SK-N-SH (cell line): ENCODE measurements at regions not wholly inside any gene's neighbourhood (a gene's known extent, or its start where the extent isn't known, plus 50 kb on each side); places are given as distances from the start of the nearest gene placed in this dataset.

Experiments used
- RAD21 ChIP-seq: IDR thresholded peaks from 2 replicates; pipeline ENCODE4 v1.6.1; 2012; ENCODE audit warnings: mild to moderate bottlenecking, low read length
- ZBTB33 ChIP-seq: IDR thresholded peaks from 2 replicates; pipeline ENCODE4 v1.4.0; 2012; ENCODE audit warnings: low read depth, borderline replicate concordance
- TF ChIP-seq, protein P1 (sequence below): IDR thresholded peaks from 2 replicates; pipeline ENCODE4 v1.6.1; 2012; ENCODE audit warnings: mild to moderate bottlenecking, low read depth, low read length, moderate library complexity
- TF ChIP-seq, protein P2 (sequence below): IDR thresholded peaks from 2 replicates; pipeline ENCODE4 v1.4.0; 2012; ENCODE audit warnings: low read depth

DNA sequence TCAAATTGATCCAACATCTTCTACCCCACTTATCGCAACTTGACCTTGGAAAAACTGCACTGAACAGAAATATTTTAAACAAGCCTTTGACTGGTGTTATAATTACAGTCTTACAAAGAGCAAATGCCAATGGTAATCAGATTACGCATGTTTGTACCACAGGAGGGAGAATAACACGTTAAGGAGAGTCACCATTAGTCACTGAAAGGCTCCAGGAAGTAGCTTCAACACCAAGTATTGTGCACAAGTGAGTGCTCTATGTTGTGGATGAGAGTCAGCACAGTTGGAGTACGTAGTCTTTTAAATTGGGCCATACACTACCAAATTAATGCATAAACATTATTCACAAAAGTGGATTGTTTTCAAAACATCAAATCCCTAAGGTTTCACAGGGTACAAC lies 1081.5 kb upstream of the TENM3 start:
- no peak for TF ChIP-seq ZBTB33
- TF ChIP-seq RAD21, result no peak
- TF ChIP-seq, protein P1, sequence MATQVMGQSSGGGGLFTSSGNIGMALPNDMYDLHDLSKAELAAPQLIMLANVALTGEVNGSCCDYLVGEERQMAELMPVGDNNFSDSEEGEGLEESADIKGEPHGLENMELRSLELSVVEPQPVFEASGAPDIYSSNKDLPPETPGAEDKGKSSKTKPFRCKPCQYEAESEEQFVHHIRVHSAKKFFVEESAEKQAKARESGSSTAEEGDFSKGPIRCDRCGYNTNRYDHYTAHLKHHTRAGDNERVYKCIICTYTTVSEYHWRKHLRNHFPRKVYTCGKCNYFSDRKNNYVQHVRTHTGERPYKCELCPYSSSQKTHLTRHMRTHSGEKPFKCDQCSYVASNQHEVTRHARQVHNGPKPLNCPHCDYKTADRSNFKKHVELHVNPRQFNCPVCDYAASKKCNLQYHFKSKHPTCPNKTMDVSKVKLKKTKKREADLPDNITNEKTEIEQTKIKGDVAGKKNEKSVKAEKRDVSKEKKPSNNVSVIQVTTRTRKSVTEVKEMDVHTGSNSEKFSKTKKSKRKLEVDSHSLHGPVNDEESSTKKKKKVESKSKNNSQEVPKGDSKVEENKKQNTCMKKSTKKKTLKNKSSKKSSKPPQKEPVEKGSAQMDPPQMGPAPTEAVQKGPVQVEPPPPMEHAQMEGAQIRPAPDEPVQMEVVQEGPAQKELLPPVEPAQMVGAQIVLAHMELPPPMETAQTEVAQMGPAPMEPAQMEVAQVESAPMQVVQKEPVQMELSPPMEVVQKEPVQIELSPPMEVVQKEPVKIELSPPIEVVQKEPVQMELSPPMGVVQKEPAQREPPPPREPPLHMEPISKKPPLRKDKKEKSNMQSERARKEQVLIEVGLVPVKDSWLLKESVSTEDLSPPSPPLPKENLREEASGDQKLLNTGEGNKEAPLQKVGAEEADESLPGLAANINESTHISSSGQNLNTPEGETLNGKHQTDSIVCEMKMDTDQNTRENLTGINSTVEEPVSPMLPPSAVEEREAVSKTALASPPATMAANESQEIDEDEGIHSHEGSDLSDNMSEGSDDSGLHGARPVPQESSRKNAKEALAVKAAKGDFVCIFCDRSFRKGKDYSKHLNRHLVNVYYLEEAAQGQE, result no peak
- TF ChIP-seq, protein P2, sequence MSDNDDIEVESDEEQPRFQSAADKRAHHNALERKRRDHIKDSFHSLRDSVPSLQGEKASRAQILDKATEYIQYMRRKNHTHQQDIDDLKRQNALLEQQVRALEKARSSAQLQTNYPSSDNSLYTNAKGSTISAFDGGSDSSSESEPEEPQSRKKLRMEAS, result no peak
